DMS153 treated with DMSO at 0.1 percent for 48 hours (cell line): ENCODE measurements at regions not wholly inside any gene's neighbourhood (a gene's known extent, or its start where the extent isn't known, plus 50 kb on each side); places are given as distances from the start of the nearest gene placed in this dataset.
"Not testable (repeated sequence)": the region's sequence is repeated elsewhere in the genome, so short reads cannot be mapped to it uniquely, and the experiment has no call there.

Source experiments
- DNase-seq: peaks from one replicate; lab custom pipeline; 2025; ENCODE audit not compliant: unreplicated experiment; lab: John Stamatoyannopoulos, UW

DNA sequence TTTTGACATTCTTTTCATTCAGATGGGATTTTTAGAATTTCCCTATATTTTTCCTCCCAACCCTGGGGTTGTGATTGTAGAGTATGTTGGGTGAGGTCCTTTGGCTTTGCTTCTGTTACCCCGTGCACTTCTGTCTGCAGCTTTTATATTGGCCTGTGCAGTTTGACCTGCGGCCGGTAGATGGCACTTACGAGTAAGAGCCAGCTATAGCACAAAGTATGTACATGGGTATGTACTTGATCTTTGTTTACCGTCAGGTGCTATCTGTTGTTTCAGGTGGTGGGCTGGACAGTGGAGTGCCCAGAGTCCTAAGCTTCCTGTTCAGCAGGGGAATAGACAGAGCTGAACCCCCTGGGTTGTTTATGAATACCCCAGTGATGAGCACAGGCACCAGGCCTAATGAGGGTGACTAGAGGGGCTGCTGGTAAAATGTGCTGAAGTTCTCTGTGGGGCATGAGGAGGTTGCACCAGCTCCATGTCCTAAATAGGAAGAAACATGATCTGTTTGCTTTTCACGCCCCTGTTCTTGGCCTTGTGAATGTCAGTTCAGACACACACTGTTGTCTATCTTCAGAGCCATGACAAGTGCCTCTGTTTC lies 58.9 kb upstream of the THUMPD2 start:
- DNase-seq, result no peak

DNA sequence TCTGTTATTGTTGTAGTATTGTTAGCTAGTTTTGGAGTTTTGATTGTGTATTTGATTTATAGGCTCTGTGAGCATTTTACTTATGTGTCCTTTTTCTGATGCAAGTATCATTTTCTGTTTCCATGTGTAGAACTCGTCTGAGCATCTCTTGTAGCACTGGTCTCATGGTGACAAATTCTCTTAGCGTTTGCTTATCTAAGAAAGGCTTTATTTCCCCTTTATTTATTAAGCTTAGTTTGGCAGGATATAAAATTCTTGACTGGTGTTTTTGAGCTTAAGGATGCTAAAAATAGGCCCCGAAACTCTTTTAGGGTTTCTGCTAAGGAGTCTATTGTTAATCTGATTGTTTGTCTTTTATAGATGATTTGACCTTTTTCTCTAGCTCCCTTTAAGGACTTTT lies 57.6 kb upstream of the THUMPD2 start:
- DNase-seq, result no peak

GRCh38 chr2:39834426-39834825 lies 55.4 kb upstream of the THUMPD2 start:
- DNase-seq, result no peak

DNA sequence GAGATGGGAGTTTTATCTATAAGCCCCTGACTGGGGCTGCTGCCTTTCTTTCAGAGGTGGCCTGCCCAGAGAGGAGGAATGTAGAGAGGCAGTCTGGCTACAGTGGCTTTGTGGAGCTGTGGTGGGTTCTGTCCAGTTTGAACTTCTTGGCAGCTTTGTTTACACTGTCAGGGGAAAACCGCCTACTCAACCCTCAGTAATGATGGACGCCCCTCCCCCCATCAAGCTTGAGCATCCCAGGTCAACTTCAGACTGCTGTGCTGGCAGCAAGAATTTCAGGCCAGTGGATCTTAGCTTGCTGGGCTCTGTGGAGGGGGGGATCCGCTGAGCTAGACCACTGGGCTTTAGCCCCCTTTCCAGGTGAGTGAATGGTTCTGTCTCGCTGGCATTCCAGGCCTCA lies 51.6 kb upstream of the THUMPD2 start:
- DNase-seq, result not testable (repeated sequence)
